Upper lobe of left lung (tissue), 4 donors: ENCODE measurements at regions not wholly inside any gene's neighbourhood (a gene's known extent, or its start where the extent isn't known, plus 50 kb on each side); places are given as distances from the start of the nearest gene placed in this dataset.
"Not testable (repeated sequence)": the region's sequence is repeated elsewhere in the genome, so short reads cannot be mapped to it uniquely, and the experiment has no call there.

Source experiments
- EP300 ChIP-seq, 4 donors: sonication (generic); formaldehyde crosslinking; IDR thresholded peaks; one replicate each; pipeline ENCODE4 v1.5.1; 2017; ENCODE audit warnings: antibody characterized with exemption in 4 of 4, control low read depth in 2 of 4
- TF ChIP-seq, protein P1 (sequence below), 6 experiments: fragments of 450-650 bp in 4 of 6; fragments of 200-600 bp in 2 of 6; sonication (generic) in 2 of 6; IDR thresholded peaks; one replicate each; pipeline ENCODE4 v1.5.1; 2016 to 2019; ENCODE audit warnings: antibody characterized with exemption in 6 of 6

DNA sequence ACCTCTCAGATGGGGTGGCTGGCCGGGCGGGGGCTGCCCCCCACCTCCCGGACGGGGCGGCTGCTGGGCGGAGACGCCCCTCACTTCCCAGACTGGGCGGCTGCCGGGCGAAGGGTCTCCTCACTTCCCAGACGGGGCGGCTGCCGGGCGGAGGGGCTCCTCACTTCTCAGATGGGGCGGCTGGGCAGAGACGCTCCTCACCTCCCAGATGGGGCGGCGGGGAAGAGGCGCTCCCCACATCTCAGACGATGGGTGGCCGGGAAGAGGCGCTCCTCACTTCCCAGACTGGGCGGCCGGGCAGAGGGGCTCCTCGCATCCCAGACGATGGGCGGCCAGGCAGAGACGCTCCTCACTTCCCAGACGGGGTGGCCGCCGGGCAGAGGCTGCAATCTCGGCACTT lies 80.7 kb downstream of the KPNA2 start:
- TF ChIP-seq, protein P1, sequence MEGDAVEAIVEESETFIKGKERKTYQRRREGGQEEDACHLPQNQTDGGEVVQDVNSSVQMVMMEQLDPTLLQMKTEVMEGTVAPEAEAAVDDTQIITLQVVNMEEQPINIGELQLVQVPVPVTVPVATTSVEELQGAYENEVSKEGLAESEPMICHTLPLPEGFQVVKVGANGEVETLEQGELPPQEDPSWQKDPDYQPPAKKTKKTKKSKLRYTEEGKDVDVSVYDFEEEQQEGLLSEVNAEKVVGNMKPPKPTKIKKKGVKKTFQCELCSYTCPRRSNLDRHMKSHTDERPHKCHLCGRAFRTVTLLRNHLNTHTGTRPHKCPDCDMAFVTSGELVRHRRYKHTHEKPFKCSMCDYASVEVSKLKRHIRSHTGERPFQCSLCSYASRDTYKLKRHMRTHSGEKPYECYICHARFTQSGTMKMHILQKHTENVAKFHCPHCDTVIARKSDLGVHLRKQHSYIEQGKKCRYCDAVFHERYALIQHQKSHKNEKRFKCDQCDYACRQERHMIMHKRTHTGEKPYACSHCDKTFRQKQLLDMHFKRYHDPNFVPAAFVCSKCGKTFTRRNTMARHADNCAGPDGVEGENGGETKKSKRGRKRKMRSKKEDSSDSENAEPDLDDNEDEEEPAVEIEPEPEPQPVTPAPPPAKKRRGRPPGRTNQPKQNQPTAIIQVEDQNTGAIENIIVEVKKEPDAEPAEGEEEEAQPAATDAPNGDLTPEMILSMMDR (IDR thresholded peaks at IDR 0.05): not testable (repeated sequence)
- not testable (repeated sequence) for TF ChIP-seq EP300 (IDR thresholded peaks at IDR 0.05)
